Right renal pelvis (tissue), 4 donors: ENCODE measurements at regions not wholly inside any gene's neighbourhood (a gene's known extent, or its start where the extent isn't known, plus 50 kb on each side); places are given as distances from the start of the nearest gene placed in this dataset.

Experiments used
- DNase-seq, 4 donors: peaks; one replicate each; pipeline ENCODE4 v3.0.0-alpha.2; 2013; ENCODE audit warnings: low read depth in 4 of 4, low spot score in 3 of 4, missing footprints in 1 of 4

DNA sequence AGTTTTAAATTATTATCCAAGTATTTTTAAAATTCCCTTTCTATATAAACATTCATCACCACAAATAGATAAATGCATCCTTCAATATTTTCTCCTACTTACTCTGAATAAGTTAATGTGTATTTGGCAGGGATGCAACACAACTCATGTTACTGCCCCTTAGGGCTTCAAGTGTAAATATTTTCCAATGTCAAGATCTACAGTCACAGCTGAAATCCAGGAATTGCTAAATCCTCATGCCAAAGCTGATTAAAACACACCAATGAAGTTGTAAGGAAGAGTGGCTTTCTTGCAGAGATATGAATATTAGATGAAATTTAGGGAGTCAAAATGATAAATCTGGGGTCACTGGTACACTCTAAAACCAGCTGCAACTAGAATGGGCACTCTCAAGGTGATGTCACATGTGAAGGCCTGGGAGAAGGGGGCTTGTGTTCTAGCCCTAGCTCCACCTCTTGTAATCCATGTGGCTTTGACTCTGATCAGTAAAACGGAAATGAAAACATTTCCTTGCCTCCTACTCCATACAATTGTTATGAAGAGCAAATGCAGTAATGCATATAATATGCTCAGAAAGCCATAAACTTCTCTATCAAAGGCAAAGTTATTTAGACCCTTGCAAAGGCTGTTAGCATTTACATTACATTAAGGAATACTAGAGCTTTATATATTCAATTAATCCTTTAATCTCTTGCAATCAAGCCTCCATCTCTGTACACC lies 228.1 kb upstream of the NFE2L3 start:
- no peak for DNase-seq

DNA sequence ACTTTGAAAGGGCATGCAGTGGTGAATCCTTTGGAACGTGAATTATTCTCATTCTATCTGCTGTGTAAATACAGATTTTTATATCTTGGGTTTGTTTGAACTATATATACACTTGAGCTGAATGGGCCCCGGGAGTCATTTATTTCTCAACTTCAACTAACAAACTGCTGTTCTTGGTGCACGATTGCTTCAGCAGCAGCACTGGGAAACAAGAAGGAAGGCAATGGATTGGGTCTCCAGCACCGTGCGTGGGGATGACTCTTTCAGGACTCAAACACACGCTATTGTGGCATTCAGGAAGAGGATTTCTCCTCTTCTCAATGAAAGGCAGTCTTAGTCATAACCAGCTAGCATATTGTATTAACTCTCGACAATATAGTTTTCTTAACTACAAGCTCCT lies 226.0 kb upstream of the NFE2L3 start:
- no peak for DNase-seq

DNA sequence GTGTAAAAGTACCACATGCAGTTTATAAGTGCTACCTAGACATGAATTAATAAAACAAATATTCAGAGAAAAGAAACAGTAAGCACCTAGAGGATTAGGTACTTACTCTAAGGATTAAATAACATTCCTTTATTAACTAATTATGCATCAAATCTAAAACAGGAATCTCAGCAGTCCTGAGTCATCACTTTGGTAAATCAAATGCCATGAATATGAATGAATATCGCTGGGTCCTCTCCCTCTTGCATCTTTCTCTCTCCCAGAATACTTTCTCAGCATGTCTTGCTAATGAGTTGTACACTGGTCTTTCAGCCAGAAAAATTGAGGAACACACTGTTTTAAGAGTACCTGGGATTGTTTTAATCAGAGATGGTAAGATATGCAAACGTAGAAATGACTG lies 225.5 kb upstream of the NFE2L3 start:
- no peak for DNase-seq

DNA sequence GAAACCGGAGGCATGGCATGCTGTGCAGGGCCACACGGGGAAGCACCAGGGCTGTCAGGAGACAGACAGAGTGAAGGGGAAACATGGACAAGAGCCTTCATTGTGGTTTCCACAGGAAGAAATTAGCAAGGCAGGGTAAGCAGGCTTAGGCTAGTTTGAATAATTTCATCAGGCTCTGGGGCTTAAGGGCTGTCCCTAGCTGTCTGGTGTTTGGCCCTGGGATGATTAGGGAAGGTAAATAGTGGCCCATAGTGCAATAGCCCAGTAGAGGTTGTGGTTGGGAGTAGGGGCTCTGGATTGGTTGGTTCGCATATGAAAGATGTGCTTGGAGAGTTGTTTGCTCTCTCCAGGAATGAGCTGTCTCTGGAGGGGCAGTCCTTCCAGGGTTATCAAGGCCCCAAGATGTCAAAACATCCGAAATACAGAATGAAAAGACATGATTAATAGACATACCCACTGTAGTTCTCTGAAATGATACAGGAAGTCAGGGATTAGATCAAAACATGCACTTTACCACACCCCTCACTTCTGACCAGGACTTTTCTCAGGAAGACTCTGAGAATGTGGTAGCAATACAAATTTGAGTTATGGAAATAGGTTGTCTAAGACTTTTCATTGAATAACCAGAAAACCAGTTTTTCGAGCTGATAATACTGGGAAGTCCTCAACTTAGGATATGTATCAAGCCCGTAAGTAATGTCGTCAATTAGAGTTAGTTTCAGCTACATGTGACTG lies 224.9 kb upstream of the NFE2L3 start:
- DNase-seq: no peak

DNA sequence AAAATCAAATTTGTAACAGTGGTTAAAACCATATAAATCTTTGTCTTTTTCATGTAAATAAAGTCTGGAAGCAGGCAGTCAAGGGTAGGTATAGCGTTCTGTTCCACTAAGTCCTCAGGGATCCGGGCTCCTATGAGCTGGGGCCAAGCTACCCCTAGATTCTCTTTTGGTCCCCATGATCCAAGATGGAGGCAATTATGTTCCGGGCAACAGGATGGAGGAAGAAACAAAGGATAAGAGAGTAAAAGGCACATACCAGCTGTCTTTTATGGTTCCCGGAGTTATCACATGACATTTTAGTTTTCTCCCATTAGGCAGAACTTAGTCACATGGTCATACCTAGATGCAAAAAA lies 224.4 kb upstream of the NFE2L3 start:
- no peak for DNase-seq

DNA sequence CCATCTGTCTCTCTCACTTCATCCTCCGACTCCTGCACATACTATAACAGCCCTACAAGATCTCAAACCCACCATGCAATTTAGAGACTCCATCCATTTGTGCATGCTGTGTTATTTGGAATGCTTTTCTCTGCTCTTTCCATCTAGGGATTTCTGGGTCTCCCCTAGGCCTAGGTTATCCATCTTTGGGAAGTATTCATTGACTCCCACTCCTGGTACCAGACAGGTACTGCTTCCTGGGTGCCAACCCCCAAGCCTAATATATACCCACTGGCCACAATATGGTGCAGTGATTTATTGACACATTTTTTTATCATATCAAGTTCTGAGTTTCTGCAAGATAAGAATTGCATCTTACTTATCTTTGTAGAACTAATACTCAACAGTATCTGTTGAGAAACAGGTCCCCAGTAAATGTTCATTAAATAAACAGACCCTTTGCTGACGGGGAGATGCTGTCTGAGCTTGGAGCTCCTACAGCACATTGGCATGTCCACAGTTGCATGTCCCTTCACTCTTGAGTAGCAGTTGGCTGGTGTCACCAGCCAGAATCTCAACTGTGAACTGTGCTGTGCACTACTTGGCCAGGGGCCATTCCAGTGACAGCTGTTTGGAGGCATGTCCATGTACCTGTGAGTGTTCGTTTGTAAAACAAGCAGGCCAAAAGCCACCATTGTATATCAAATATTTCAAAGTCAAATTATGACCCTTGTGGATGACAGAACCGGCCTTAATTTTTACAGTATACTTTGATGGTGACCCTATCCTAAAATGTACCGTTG lies 223.3 kb upstream of the NFE2L3 start:
- no peak for DNase-seq

DNA sequence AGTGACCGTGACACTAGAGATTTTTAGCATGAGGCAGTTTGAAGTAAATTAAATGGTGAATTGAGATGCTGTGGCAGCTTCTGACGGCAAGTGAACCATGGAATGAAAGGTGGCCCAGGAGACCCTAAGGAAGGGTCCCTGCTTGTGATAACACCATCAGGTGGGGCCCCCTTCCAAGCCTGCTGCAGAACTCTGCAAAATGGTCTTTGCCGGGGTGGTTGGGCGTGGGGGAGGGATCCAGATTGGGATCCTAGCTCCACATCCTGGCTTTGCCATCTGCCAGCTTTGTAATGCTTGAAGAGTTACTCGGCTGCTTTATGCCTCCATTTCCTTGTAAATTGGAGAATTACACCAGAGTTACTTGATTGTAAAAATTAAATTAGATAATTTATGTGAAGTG lies 222.6 kb upstream of the NFE2L3 start:
- no peak for DNase-seq

DNA sequence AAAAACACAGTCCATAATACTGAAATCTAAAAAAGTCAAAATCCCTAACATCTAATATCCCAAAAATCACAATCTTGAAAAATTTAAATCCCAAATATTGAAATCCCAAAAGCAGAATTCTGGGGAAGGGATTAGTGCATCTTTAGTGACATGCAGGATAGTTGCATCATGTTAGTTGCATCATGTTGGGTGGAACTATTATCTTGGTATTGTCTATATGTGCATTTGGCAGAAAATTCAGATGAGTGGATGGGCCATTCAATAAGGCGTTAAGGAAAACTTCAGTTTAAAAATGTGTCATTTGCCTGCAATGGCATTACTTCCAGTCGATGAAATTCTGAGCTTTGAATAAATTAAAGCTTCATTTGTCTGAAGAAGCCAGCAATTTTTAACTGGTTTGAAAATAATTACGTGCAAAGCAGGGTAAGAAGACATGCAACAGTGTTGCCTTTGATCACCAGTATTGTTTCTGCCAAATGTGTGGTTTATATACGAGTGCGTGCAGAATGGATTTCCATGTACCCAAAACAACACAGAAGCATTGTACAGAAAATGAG lies 221.4 kb upstream of the NFE2L3 start:
- DNase-seq: no peak

DNA sequence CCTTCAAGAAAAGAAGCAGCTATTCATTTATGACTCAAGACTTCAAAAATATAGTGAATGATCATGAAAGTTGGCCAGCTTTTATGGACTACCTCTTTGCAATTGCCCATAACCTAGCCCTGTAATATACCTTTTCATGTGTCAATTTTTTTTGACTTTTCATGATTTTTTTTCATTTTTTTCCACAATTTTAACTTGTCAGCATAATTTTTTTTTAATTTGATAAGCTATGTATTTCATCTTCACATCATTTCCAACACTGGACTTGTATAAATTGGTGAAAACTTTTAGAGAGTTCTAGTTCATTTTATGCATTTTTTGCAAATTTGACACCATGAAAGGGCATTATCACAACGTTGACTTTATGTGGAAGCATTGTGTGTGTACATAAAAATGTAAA lies 220.8 kb upstream of the NFE2L3 start:
- DNase-seq: no peak

DNA sequence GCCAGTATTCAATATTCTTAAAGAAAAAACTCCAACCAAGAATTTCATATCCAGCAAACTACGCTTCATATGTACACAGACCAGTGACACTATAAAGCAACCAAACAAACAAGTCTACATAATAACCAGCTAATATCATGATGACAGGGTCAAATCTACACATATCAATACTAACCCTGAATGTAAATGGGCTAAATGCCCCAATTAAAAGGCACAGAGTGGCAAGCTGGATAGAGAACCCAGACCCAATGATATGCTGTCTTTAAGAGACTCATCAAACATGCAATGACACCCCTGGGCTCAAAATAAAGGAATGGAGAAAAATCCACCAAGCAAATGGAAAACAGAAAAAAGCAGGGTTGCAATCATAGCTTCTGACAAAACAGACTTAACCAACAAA lies 218.1 kb upstream of the NFE2L3 start:
- DNase-seq: no peak

DNA sequence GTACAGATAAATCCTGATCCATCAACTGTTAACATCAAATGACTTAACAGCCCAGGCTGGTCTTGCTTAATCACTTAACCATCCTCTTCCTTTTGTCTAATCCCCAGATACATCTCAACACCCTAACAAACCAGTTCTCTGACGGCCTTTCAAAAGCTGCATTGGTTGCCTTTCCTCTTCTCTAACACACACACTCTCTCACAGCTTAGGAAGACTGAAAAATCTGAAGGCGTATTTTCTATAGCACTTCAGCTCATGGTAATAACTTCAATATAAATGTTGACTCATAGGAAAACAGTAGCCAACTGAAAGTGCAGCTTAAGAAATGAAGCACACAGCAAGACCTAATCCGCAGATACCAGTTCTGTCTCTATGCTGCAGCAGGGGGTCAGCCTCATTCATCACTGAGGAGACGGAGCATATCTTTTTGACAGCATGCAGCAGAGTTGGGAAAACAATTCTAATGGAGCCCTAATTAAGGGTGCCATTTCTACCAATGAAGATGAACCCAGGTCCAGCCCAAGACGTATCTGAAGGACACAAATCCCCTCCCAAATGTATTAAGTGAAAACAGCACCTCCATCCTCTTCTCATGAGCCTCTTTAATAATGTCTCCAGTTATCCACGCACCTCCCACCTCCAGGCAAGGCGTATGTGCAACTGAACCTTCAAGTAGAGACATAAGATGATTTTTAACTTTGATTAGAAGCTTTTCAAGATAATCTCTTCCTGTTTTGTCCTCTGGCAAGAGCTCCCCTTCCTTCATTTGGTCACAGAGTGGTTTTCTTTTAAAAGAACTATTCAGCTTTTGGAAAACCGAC lies 211.7 kb upstream of the NFE2L3 start:
- no peak for DNase-seq

DNA sequence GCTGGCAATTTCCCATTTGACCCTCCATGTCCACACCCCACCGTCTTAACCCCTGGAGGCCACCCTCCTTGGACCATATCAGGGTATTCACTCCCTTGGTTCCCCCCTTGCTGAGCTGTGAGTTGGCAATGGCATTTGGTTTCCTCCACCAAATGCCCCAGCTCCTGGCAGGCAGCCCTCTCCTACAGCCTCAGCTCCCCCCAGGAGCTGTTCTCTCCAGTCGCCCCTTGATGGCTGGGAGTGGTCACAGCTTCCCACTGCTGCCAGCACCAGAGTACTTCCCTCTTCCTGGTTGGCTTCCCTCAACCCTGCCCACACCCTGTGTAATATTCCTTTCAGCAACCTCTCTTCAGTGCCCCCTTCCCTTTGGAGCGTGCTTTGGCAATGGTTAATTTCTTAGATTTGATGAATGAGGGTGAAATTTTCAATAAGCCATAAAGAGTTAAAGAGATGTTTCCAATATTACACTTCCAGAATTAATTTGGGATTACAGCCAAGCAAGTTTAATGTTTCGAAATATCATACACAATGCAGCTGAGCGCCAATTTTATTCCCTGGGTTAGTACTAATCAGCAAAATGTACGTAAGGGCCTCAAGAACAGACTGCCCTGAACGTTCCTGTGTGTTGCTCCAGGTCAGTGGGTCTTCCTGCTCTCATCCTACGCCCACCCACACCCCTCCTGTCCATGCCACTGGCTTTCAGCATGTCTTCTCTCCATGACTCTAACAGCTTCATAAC lies 207.1 kb upstream of the NFE2L3 start:
- no peak for DNase-seq

DNA sequence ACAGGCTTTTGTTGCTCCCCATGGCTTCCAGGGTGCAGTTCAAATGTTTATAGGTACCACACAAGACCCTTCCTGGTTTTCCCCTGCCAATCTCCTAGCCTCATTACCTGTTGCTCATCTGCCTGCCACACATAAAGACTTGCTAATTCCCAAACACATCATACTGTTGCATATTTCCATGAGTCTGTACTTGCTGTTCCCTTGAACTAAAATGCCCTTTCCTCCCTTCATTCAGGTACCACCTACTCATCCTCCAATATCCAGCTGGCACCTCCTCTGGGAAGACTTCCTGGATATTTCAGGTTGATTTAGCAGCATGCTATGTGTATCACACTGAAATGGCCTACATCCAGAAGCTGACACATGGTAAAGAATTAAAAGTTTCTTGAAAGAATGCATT lies 206.4 kb upstream of the NFE2L3 start:
- no peak for DNase-seq

DNA sequence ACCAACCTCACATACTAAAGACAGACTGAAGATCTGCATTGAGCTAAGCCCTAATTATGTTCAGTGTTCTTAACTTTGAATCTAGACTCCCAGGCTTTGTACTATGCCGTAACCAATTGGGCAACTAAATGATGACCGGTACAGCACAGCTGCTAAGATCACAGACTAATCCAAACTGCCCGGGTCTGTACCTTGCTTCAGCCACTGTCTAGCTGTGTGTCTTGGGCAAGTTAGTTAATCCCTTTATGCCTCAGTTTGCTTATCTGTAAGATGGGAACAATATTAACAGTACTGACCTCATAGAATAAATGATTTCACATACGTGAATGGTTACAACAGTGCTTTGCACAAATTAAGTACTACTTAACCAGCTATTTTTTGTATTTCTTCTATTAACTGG lies 205.8 kb upstream of the NFE2L3 start:
- no peak for DNase-seq

DNA sequence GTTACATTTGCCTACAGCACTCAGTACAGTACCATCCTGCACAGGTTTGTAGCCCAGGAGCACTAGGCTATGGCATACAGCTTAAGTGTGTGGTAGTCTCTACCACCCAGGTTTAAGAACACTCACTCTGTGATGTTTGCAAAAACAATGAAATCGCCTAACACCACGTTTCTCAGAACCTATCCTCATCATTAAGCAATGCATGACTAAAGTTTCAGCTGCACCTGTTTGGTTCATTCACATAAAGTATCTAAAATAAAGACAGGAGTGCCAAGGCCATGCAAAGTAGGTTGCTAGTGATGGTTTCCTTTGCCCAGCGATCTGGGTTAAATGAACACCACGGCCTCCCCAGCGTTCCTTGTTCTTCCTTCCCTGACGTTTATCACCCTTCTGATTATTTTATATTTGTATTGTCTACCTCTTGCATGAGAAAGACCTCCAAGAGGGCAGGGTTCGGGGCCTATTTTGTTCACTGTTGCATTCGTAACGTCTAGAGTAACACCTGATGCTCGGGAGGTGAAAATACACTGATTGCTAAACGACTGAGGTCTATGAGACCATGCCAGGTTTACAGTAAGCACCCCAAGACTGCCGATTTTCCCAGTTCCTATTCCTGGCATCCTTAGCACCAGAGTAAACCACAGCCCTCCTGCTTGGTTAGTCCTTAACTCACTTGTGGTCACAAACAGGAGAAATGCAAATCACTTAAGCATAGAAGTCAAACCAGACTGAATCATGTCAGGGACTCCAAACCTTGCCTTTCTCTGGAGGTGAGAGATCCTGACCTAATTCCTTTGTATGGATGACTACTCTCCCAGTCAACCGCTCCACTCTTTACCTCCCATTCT lies 204.1 kb upstream of the NFE2L3 start:
- DNase-seq: no peak

DNA sequence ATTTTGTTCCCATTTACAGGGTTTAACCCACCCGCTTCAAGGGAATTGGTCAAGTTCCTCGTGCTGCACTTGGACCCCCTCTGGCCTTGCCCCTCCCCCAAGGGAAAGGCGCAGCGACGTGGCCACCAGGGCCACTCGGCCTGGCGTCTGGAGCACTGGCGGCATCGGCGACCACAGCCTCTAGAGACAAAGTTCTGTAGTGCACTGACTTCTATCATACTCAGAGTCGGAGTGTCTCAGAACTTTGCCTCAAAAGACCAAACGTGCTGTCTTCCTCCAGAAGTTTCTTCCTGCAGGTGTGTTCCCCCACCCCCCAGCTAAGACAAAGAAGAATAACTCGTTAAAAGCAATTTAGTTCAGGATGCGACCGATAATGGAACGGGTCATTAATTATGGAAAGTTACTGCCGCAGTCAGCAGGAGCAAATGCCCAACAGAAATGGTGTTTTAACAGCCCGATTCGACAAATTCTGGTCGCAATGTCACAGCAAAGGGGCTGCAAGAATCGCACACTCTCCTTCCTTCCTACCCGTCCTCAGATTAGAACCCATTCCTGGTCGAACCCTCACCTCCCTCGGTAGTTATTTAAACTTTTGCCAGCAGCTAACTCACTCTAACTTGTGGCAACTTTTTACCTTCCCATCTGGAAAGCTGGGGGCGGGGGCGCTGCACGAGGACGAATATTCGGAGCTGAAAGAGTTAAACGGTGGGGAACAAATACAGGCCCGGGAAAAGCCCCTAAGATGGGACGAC lies 202.1 kb upstream of the NFE2L3 start:
- DNase-seq: peak in 3 of 4 donors; percentile 8 to 37 (median 34)

DNA sequence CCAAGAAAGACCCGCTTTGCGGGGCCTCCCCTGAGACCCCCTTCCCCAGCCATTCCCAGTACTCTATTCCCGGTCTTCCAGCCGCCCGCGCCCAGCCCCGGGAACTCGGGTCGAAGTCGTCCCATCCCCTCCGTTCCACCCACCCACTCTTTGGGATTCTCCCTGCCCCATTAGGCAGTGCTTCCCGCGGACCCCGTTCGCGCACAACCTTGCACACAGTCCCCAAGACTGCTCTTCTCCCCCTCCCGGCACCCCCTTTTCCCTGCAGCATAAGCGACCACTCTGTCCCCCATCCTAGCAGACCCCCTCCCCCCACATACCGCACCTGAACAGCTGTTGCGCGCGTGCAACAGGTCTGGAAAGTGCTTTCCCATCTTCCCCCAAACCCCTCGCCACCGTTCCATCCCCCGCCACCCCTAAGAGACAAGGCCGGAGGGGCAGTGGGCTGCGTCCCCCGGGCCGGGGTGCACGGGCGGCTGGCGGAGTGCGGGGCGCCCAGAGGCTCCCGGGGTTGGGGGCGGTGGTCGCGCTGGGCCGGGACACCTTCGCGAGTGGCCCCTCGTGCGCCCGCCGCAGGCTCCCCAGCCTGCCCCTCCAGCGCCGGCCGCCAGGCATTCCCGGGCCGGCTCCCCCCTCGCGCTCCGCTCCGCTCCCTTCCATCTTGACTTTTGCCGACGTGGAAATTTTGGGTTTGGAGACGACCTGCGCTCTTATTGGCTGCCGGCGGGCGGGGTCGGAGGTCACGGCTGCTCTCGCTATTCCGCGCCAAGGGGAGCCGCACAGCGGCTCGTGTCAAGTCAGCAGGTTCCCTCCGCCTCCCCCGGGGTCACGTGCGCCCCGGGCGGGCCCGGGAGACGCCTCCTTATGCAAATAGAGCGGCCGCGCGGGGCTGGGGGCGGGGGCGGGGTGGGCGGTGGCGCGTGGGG lies 201.2 kb upstream of the NFE2L3 start:
- DNase-seq: peak; percentile 75 to 86 (median 81)
